HepG2 (cell line): ENCODE measurements at regions not wholly inside any gene's neighbourhood (a gene's known extent, or its start where the extent isn't known, plus 50 kb on each side); places are given as distances from the start of the nearest gene placed in this dataset.

Source experiments
- CTCF ChIP-seq: sonication (generic); formaldehyde crosslinking; IDR thresholded peaks from 2 replicates; pipeline ENCODE4 v1.5.0; 2020; ENCODE audit warnings: mild to moderate bottlenecking, missing genetic modification reagents, moderate library complexity
- FOXP1 ChIP-seq, 2 experiments: fragments of 450-650 bp in 1 of 2; IDR thresholded peaks; 2 replicates each; pipeline ENCODE4 v1.6.1; 2017 to 2018; ENCODE audit warnings: antibody characterized with exemption in 1 of 2
- HDAC1 ChIP-seq: sonication (generic); formaldehyde crosslinking; IDR thresholded peaks from 2 replicates; pipeline ENCODE4 v1.5.1; 2020; ENCODE audit warnings: mild to moderate bottlenecking, missing genetic modification reagents
- MAF1 ChIP-seq: sonication (generic); formaldehyde crosslinking; IDR thresholded peaks from 2 replicates; pipeline ENCODE4 v1.5.0; 2020; ENCODE audit warnings: missing genetic modification reagents, borderline replicate concordance
- MXI1 ChIP-seq: IDR thresholded peaks from 3 replicates; pipeline ENCODE4 v1.6.1; 2012; ENCODE audit warnings: low read depth, low read length, inconsistent platforms, borderline replicate concordance
- SSRP1 ChIP-seq: IDR thresholded peaks from 2 replicates; pipeline ENCODE4 v1.6.1; 2016; ENCODE audit warnings: control low read depth
- ZBTB26 ChIP-seq: IDR thresholded peaks from 2 replicates; pipeline ENCODE4 v1.6.1; 2016; ENCODE audit warnings: missing compliant biosample characterization, missing genetic modification reagents, borderline replicate concordance
- ZNF670 ChIP-seq: sonication (generic); formaldehyde crosslinking; IDR thresholded peaks from 2 replicates; pipeline ENCODE4 v1.8.0; 2022; ENCODE audit warnings: mild to moderate bottlenecking, missing genetic modification reagents, borderline replicate concordance
- ZNF792 ChIP-seq: IDR thresholded peaks from 2 replicates; pipeline ENCODE4 v1.6.1; 2016
- ZSCAN12 ChIP-seq: sonication (generic); formaldehyde crosslinking; IDR thresholded peaks from 2 replicates; pipeline ENCODE4 v1.9.0; 2021; ENCODE audit warnings: mild to moderate bottlenecking, missing genetic modification reagents
- TF ChIP-seq, protein P1 (sequence below): sonication (generic); IDR thresholded peaks from 2 replicates; pipeline ENCODE4 v1.6.1; 2016; ENCODE audit warnings: low read depth, borderline replicate concordance
- TF ChIP-seq, protein P2 (sequence below): sonication (generic); formaldehyde crosslinking; IDR thresholded peaks from 2 replicates; pipeline ENCODE4 v1.8.1; 2022; ENCODE audit warnings: low read depth, mild to moderate bottlenecking, missing genetic modification reagents
- TF ChIP-seq, protein P3 (sequence below): IDR thresholded peaks from 2 replicates; pipeline ENCODE4 v1.6.1; 2012; ENCODE audit warnings: inconsistent platforms

DNA sequence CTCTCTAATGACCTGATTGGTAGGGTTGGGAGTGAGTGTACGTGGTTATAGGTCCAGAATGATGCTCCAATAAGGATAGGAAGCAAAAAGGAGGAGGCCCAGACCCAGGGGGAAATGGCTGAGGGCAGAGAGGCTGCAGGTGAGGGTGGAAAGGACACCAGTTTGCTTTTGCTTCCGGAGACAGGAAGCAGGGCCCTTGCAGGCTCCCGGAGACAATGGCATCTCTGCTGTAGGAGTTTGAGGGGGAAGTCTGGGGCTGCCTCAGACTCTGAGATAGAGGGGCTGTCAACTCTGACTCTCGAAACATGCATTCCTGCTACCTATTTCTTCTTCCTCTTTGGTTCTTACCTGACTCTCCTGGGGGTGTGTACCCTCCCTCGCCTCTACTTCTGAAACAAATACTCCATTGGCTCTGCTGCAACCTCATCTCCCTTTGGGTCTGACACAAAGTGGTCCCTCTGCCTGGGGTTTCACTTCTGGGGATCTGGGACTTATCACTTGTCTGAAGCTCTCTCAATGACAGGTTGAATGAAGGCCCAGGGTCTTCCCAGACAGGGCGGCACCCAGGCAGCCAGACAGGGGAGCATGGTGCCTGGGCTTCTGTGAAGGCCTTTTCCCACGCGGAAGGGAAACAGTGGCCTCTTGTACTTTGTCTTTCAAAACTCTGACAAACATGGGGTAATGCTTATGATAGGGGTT, 61.5 kb downstream of the CHRD start:
- TF ChIP-seq, protein P1, sequence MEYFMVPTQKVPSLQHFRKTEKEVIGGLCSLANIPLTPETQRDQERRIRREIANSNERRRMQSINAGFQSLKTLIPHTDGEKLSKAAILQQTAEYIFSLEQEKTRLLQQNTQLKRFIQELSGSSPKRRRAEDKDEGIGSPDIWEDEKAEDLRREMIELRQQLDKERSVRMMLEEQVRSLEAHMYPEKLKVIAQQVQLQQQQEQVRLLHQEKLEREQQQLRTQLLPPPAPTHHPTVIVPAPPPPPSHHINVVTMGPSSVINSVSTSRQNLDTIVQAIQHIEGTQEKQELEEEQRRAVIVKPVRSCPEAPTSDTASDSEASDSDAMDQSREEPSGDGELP: no peak
- TF ChIP-seq HDAC1 (CRISPR knock-in tag): no peak
- TF ChIP-seq ZNF670 (CRISPR knock-in tag): no peak
- TF ChIP-seq CTCF (CRISPR knock-in tag): no peak
- no peak for TF ChIP-seq ZBTB26 (CRISPR knock-in tag)
- TF ChIP-seq, protein P2, sequence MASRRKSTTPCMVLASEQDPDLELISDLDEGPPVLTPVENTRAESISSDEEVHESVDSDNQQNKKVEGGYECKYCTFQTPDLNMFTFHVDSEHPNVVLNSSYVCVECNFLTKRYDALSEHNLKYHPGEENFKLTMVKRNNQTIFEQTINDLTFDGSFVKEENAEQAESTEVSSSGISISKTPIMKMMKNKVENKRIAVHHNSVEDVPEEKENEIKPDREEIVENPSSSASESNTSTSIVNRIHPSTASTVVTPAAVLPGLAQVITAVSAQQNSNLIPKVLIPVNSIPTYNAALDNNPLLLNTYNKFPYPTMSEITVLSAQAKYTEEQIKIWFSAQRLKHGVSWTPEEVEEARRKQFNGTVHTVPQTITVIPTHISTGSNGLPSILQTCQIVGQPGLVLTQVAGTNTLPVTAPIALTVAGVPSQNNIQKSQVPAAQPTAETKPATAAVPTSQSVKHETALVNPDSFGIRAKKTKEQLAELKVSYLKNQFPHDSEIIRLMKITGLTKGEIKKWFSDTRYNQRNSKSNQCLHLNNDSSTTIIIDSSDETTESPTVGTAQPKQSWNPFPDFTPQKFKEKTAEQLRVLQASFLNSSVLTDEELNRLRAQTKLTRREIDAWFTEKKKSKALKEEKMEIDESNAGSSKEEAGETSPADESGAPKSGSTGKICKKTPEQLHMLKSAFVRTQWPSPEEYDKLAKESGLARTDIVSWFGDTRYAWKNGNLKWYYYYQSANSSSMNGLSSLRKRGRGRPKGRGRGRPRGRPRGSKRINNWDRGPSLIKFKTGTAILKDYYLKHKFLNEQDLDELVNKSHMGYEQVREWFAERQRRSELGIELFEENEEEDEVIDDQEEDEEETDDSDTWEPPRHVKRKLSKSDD (CRISPR knock-in tag): no peak
- TF ChIP-seq FOXP1 (IDR thresholded peaks at IDR 0.05): no peak
- no peak for TF ChIP-seq FOXP1 (CRISPR knock-in tag; IDR thresholded peaks at IDR 0.05)
- TF ChIP-seq ZNF792 (CRISPR knock-in tag): no peak
- TF ChIP-seq ZSCAN12 (CRISPR knock-in tag): no peak
- TF ChIP-seq SSRP1 (CRISPR knock-in tag): no peak
- TF ChIP-seq MXI1: no peak
- no peak for TF ChIP-seq MAF1 (CRISPR knock-in tag)
- TF ChIP-seq, protein P3, sequence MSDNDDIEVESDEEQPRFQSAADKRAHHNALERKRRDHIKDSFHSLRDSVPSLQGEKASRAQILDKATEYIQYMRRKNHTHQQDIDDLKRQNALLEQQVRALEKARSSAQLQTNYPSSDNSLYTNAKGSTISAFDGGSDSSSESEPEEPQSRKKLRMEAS: no peak
